ENCODE measurements at regions not wholly inside any gene's neighbourhood (a gene's known extent, or its start where the extent isn't known, plus 50 kb on each side); places are given as distances from the start of the nearest gene placed in this dataset.
"Not testable (repeated sequence)": the region's sequence is repeated elsewhere in the genome, so short reads cannot be mapped to it uniquely, and the experiment has no call there.

GRCh38 chr1:228652116-228652515 is 83.2 kb upstream of the RHOU start:
- Histone ChIP-seq H3K9me3 (no peaks in the 10 kb centered on the region), H3K4me1 (peaks cover 12 to 14% (median 14%) of the 10 kb centered on the region in 4 donors), H3K27ac (no peak overlapping the region), H3K36me3 (no peaks in the 10 kb centered on the region), H3K27me3 (peaks cover 31 to 93% (median 36%) of the 10 kb centered on the region in 3 donors), H3K4me3 (no peak overlapping the region)
- DNase-seq: no peak
- intact Hi-C loops (cut with DNase I; ENCODE audit: low total_unique reads): no loop called here
- WGBS, 5 donors: 88 to 100% (median 92%) methylated on average over 1 of the region's 1 CpG
- TF ChIP-seq POLR2AphosphoS5 (IDR thresholded peaks at IDR 0.05) (no peak), POLR2A (IDR thresholded peaks at IDR 0.05) (no peak), EP300 (IDR thresholded peaks at IDR 0.05) (no peak), CTCF (IDR thresholded peaks at IDR 0.05) (no peak)

- H3K27ac ChIP-seq; intact Hi-C loops (cut with DNase I; ENCODE audit: low total_unique reads); H3K36me3 ChIP-seq; H3K9me3 ChIP-seq; H3K4me1 ChIP-seq; H3K4me3 ChIP-seq; DNase-seq: not testable (repeated sequence)
- 86 to 94% (median 89%) methylated on average over 7 of the region's 7 CpGs for WGBS, 5 donors
- H3K27me3 ChIP-seq: peaks cover 22 to 84% (median 26%) of the 10 kb centered on the region in 3 donors
These were observed 82.2 kb upstream of the RHOU start for GRCh38 chr1:228653057-228653456.

GRCh38 chr1:228653748-228654147 is 81.5 kb upstream of the RHOU start:
- H3K36me3 ChIP-seq: no peaks in the 10 kb centered on the region
- H3K4me1 ChIP-seq: no peaks in the 10 kb centered on the region
- no peak overlapping the region for H3K4me3 ChIP-seq
- TF ChIP-seq CTCF (IDR thresholded peaks at IDR 0.05) (no peak), POLR2AphosphoS5 (IDR thresholded peaks at IDR 0.05) (no peak), POLR2A (IDR thresholded peaks at IDR 0.05) (no peak), EP300 (IDR thresholded peaks at IDR 0.05) (no peak)
- no peak overlapping the region for H3K27ac ChIP-seq
- intact Hi-C loops (cut with DNase I; ENCODE audit: low total_unique reads): no loop called here
- no peaks in the 10 kb centered on the region for H3K9me3 ChIP-seq
- DNase-seq: no peak
- H3K27me3 ChIP-seq: peaks cover 17 to 77% (median 19%) of the 10 kb centered on the region in 3 donors
- 80 to 98% (median 94%) methylated on average over 1 of the region's 1 CpG for WGBS, 5 donors

- H3K4me1 ChIP-seq: no peaks in the 10 kb centered on the region
- TF ChIP-seq POLR2AphosphoS5 (IDR thresholded peaks at IDR 0.05): no peak
- TF ChIP-seq EP300 (IDR thresholded peaks at IDR 0.05): no peak
- TF ChIP-seq CTCF (IDR thresholded peaks at IDR 0.05): no peak
- no peak for TF ChIP-seq POLR2A (IDR thresholded peaks at IDR 0.05)
- intact Hi-C loops (cut with DNase I; ENCODE audit: low total_unique reads): no loop called here
- peaks cover 2 to 55% (median 6%) of the 10 kb centered on the region in 3 donors for H3K27me3 ChIP-seq
- WGBS, 5 donors: 82 to 90% (median 88%) methylated on average over 3 of the region's 3 CpGs
- no peaks in the 10 kb centered on the region for H3K36me3 ChIP-seq
- no peak overlapping the region for H3K4me3 ChIP-seq
- no peaks in the 10 kb centered on the region for H3K9me3 ChIP-seq
- no peak overlapping the region for H3K27ac ChIP-seq
- DNase-seq: no peak
These were observed 79.4 kb upstream of the RHOU start for GRCh38 chr1:228655796-228656394.

GRCh38 chr1:228662007-228662689 is 73.1 kb upstream of the RHOU start:
- H3K4me3 ChIP-seq, DNase-seq, H3K27ac ChIP-seq, H3K27me3 ChIP-seq, H3K36me3 ChIP-seq, H3K9me3 ChIP-seq: not testable (repeated sequence)
- peaks cover 0 to 12% (median 4%) of the 10 kb centered on the region in 4 donors for H3K4me1 ChIP-seq
- 77 to 85% (median 83%) methylated on average over 4 to 5 of the region's 5 CpGs for WGBS, 5 donors
- intact Hi-C loops (cut with DNase I; ENCODE audit: low total_unique reads): loop anchor here (10.0 kb wide), 1 partner anchor 563 kb away; no protein-coding TSS in a partner anchor
